IMR-90 (cell line): ENCODE measurements at regions not wholly inside any gene's neighbourhood (a gene's known extent, or its start where the extent isn't known, plus 50 kb on each side); places are given as distances from the start of the nearest gene placed in this dataset.

Experiments
- ATAC-seq: fragments of 200-7000 bp; cut with Tn5 transposase; 2 replicates; pipeline ENCODE4 v1.9.1; 2020; ENCODE audit warnings: low read depth, mild to moderate bottlenecking, moderate library complexity
- BruUV-seq: library from RNA; stranded (reverse); fragments of 400-500 nt; replicated peaks from 2 replicates; lab custom pipeline; 2021; lab: Mats Ljungman, UMichigan
- CTCF ChIA-PET: fragments of 300-600 bp; formaldehyde crosslinking; extraction: SDS; loops from one replicate; lab custom pipeline; 2021; ENCODE audit warnings: antibody characterized with exemption; lab: Yijun Ruan, JAX
- POLR2A ChIA-PET: fragments of 300-600 bp; sonication (Branson Sonifier 250); formaldehyde crosslinking; loops from one replicate; lab custom pipeline; 2022; ENCODE audit warnings: antibody characterized with exemption; ENCODE audit not compliant: unreplicated experiment; lab: Charles Lee
- DNase-seq: peaks from one replicate; pipeline ENCODE4 v3.0.0; 2013
- H2AFZ ChIP-seq: replicated peaks from 2 replicates; pipeline ENCODE3; 2013; ENCODE audit warnings: low read length, mild to moderate bottlenecking; ENCODE audit not compliant: poor library complexity
- H2AK5ac ChIP-seq: 2 replicates; pipeline ENCODE4 v1.6.1; 2013; ENCODE audit warnings: low read depth, low read length, inconsistent platforms
- H2AK9ac ChIP-seq: replicated peaks from 2 replicates; pipeline ENCODE3; 2013; ENCODE audit warnings: mild to moderate bottlenecking, low read depth, low read length, moderate library complexity; ENCODE audit not compliant: poor library complexity
- H2BK120ac ChIP-seq: 2 replicates; pipeline ENCODE4 v1.6.1; 2013; ENCODE audit warnings: low read depth, low read length, inconsistent platforms
- H2BK15ac ChIP-seq: 3 replicates; pipeline ENCODE4 v1.6.1; 2013; ENCODE audit warnings: low read depth, low read length, inconsistent platforms
- H2BK20ac ChIP-seq: 2 replicates; pipeline ENCODE4 v1.6.1; 2013; ENCODE audit warnings: low read depth, mild to moderate bottlenecking, inconsistent platforms, low read length, moderate library complexity
- H2BK5ac ChIP-seq: 2 replicates; pipeline ENCODE4 v1.6.1; 2013; ENCODE audit warnings: mild to moderate bottlenecking, low read depth, low read length, inconsistent platforms; ENCODE audit not compliant: poor library complexity, severe bottlenecking
- H3K14ac ChIP-seq: replicated peaks from 2 replicates; pipeline ENCODE4 v1.6.1; 2013; ENCODE audit warnings: low read depth, low read length, inconsistent platforms
- H3K18ac ChIP-seq: 2 replicates; pipeline ENCODE4 v1.6.1; 2013; ENCODE audit warnings: low read depth, low read length, control low read depth
- H3K23ac ChIP-seq: 2 replicates; pipeline ENCODE4 v1.6.1; 2013; ENCODE audit warnings: low read depth, low read length, inconsistent platforms
- H3K27ac ChIP-seq: 2 replicates; pipeline ENCODE4 v1.5.1; 2013; ENCODE audit warnings: mild to moderate bottlenecking, control low read depth, low read length; ENCODE audit not compliant: insufficient read depth
- H3K27me3 ChIP-seq: 2 replicates; pipeline ENCODE4 v1.6.1; 2013; ENCODE audit warnings: low read length; ENCODE audit not compliant: control insufficient read depth, insufficient read depth
- H3K36me3 ChIP-seq: 2 replicates; pipeline ENCODE4 v1.6.1; 2013; ENCODE audit warnings: low read length, mixed read lengths; ENCODE audit not compliant: control insufficient read depth, insufficient read depth
- H3K4ac ChIP-seq: 2 replicates; pipeline ENCODE4 v1.6.1; 2013; ENCODE audit warnings: low read depth, low read length, inconsistent platforms
- H3K4me1 ChIP-seq: 2 replicates; pipeline ENCODE4 v1.6.1; 2013; ENCODE audit warnings: low read length, mixed read lengths; ENCODE audit not compliant: control insufficient read depth, insufficient read depth
- H3K4me2 ChIP-seq: 2 replicates; pipeline ENCODE4 v1.6.1; 2013; ENCODE audit warnings: low read depth, mild to moderate bottlenecking, control low read depth, low read length, moderate library complexity
- H3K4me3 ChIP-seq: 2 replicates; pipeline ENCODE4 v1.5.1; 2013; ENCODE audit warnings: low read depth, mild to moderate bottlenecking, control low read depth, low read length, moderate library complexity; ENCODE audit not compliant: insufficient read depth
- H3K56ac ChIP-seq: 2 replicates; pipeline ENCODE4 v1.6.1; 2013; ENCODE audit warnings: low read length, inconsistent platforms; ENCODE audit not compliant: insufficient read depth; ENCODE audit errors: extremely low read depth
- H3K79me1 ChIP-seq, 2 experiments: 2 replicates each; pipeline ENCODE4 v1.6.1; 2013; ENCODE audit warnings: low read length in 2 of 2, inconsistent platforms in 1 of 2, low read depth in 1 of 2
- H3K9ac ChIP-seq: 2 replicates; pipeline ENCODE4 v1.6.1; 2013; ENCODE audit warnings: low read depth, low read length, control low read depth
- H3K9me1 ChIP-seq: 2 replicates; pipeline ENCODE4 v1.6.1; 2013; ENCODE audit warnings: low read length, inconsistent platforms; ENCODE audit not compliant: insufficient read depth
- H3K9me3 ChIP-seq: 2 replicates; pipeline ENCODE4 v1.6.1; 2013; ENCODE audit warnings: low read length; ENCODE audit not compliant: control insufficient read depth, insufficient read depth
- H4K20me1 ChIP-seq: 2 replicates; pipeline ENCODE4 v1.6.1; 2013; ENCODE audit warnings: low read length, inconsistent platforms; ENCODE audit not compliant: insufficient read depth
- H4K5ac ChIP-seq: 2 replicates; pipeline ENCODE4 v1.6.1; 2013; ENCODE audit warnings: mild to moderate bottlenecking, low read depth, low read length, control low read depth
- H4K8ac ChIP-seq, 2 experiments: 2 replicates each; pipeline ENCODE4 v1.6.1; 2013; ENCODE audit warnings: low read depth in 2 of 2, low read length in 2 of 2, control low read depth in 1 of 2, inconsistent platforms in 1 of 2
- H4K91ac ChIP-seq: 2 replicates; pipeline ENCODE4 v1.6.1; 2013; ENCODE audit warnings: low read depth, low read length, inconsistent platforms; ENCODE audit not compliant: insufficient read depth
- CEBPB ChIP-seq: IDR thresholded peaks from 2 replicates; pipeline ENCODE4 v1.6.1; 2012; ENCODE audit warnings: low read depth, low read length, improper control_type of control experiment
- ELK1 ChIP-seq: fragments of 150-350 bp; IDR thresholded peaks from 2 replicates; pipeline ENCODE4 v1.6.1; 2016; ENCODE audit warnings: low read depth, mild to moderate bottlenecking, low read length, moderate library complexity, borderline replicate concordance
- FOS ChIP-seq: fragments of 150-350 bp; IDR thresholded peaks from 2 replicates; pipeline ENCODE4 v1.6.1; 2016; ENCODE audit warnings: low read depth, low read length
- MAFK ChIP-seq: IDR thresholded peaks from 2 replicates; pipeline ENCODE4 v1.6.1; 2012; ENCODE audit warnings: low read depth, low read length, improper control_type of control experiment
- POLR2A ChIP-seq: IDR thresholded peaks from 2 replicates; pipeline ENCODE4 v1.6.1; 2012; ENCODE audit warnings: mild to moderate bottlenecking, low read depth, low read length
- RAD21 ChIP-seq: IDR thresholded peaks from 2 replicates; pipeline ENCODE4 v1.6.1; 2012; ENCODE audit warnings: low read length, improper control_type of control experiment
- RFX5 ChIP-seq: IDR thresholded peaks from 2 replicates; pipeline ENCODE4 v1.8.0; 2012; ENCODE audit warnings: low read depth, mild to moderate bottlenecking, low read length, moderate library complexity
- WGBS, 2 experiments: methylation state at CpG; one replicate each; pipeline versions ENCODE4 v1.1.5 to v1.1.7; 2013; ENCODE audit warnings: missing lambda C conversion rate in 2 of 2; ENCODE audit not compliant: insufficient read length in 1 of 2; ENCODE audit errors: extremely low coverage in 2 of 2; 5-methylcytosine and 5-hydroxymethylcytosine counted together
- dilution Hi-C: fragments of 300-500 bp; cut with HindIII; formaldehyde crosslinking; loops from one replicate; pipeline ENCODE4 v1.14.3; 2018; ENCODE audit warnings: low sequenced_read_pairs; ENCODE audit not compliant: unreplicated experiment
- in situ Hi-C: fragments of 300-500 bp; cut with MboI; formaldehyde crosslinking; loops from 3 replicates; pipeline ENCODE4 v1.14.3; 2019; ENCODE audit warnings: low sequenced_read_pairs, inconsistent platforms, mixed read lengths
- intact Hi-C: fragments of 100-400 bp; cut with micrococcal nuclease; formaldehyde crosslinking; loops from 2 replicates; pipeline ENCODE4 v1.10.0; 2022

- Histone ChIP-seq H3K18ac (no peak overlapping the region), H3K4me3 (no peak overlapping the region), H2AK9ac (no peak overlapping the region), H3K36me3 (no peaks in the 10 kb centered on the region), H3K14ac (no peak overlapping the region), H2BK15ac (no peak overlapping the region), H4K91ac (no peak overlapping the region), H3K4me2 (no peak overlapping the region), H3K4ac (no peak overlapping the region), H3K27me3 (no peaks in the 10 kb centered on the region), H3K79me1 (no peaks in the 10 kb centered on the region), H2BK120ac (no peak overlapping the region), H2AFZ (no peak overlapping the region), H3K23ac (no peak overlapping the region), H2AK5ac (no peak overlapping the region), H4K8ac (no peak overlapping the region), H3K9me3 (peaks cover 20% of the 10 kb centered on the region), H2BK20ac (no peak overlapping the region), H3K9me1 (no peaks in the 10 kb centered on the region), H3K56ac (no peak overlapping the region), H4K5ac (no peak overlapping the region), H4K20me1 (no peaks in the 10 kb centered on the region), H3K27ac (no peak overlapping the region), H2BK5ac (no peak overlapping the region), H3K4me1 (no peaks in the 10 kb centered on the region), H3K9ac (no peak overlapping the region)
- dilution Hi-C loops (no loop called here), intact Hi-C loops (no loop called here), in situ Hi-C loops (no loop called here)
- CTCF ChIA-PET, result no interaction called here
- DNase-seq, result no peak
- no peak for ATAC-seq
- BruUV-seq, result no TSS peak
- no peak for TF ChIP-seq ELK1
- no peak for TF ChIP-seq CEBPB
- TF ChIP-seq FOS, result no peak
- TF ChIP-seq POLR2A, result no peak
- no peak for TF ChIP-seq MAFK
- TF ChIP-seq RAD21, result no peak
- no peak for TF ChIP-seq RFX5
- no CpG with 5 or more reads among the region's 2 CpGs for WGBS, 2 experiments
- POLR2A ChIA-PET, result no interaction called here
These were observed 243.5 kb downstream of the IRX1 start for GRCh38 chr5:3839151-3839550.
